GM12801 (cell line): ENCODE measurements at regions not wholly inside any gene's neighbourhood (a gene's known extent, or its start where the extent isn't known, plus 50 kb on each side); places are given as distances from the start of the nearest gene placed in this dataset.

Source experiments
- TF ChIP-seq, protein P1 (sequence below): IDR thresholded peaks from one replicate; pipeline ENCODE4 v1.5.1; 2011; ENCODE audit warnings: control low read depth; ENCODE audit not compliant: insufficient read length; ENCODE audit errors: extremely low read depth

DNA sequence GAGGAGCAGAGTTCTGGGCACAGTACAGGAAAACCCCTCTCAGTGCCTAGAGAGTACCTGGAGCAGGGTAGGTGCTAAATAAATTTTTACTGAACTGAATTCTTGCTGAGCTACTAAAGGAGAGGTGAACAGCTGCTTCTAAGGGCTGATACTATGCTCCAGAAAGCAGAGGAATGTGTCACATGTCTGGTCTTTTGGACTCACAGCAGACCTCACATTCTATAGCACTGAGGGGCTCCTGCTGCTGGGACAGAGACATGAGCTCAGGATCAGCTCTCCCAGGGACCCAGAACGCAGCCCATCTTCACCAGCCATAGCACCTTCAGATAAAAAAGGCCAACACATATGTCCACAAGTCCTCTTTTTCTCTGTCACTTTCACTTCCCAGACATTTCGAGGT, 133.0 kb upstream of the KLF14 start:
- TF ChIP-seq, protein P1, sequence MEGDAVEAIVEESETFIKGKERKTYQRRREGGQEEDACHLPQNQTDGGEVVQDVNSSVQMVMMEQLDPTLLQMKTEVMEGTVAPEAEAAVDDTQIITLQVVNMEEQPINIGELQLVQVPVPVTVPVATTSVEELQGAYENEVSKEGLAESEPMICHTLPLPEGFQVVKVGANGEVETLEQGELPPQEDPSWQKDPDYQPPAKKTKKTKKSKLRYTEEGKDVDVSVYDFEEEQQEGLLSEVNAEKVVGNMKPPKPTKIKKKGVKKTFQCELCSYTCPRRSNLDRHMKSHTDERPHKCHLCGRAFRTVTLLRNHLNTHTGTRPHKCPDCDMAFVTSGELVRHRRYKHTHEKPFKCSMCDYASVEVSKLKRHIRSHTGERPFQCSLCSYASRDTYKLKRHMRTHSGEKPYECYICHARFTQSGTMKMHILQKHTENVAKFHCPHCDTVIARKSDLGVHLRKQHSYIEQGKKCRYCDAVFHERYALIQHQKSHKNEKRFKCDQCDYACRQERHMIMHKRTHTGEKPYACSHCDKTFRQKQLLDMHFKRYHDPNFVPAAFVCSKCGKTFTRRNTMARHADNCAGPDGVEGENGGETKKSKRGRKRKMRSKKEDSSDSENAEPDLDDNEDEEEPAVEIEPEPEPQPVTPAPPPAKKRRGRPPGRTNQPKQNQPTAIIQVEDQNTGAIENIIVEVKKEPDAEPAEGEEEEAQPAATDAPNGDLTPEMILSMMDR = no peak

DNA sequence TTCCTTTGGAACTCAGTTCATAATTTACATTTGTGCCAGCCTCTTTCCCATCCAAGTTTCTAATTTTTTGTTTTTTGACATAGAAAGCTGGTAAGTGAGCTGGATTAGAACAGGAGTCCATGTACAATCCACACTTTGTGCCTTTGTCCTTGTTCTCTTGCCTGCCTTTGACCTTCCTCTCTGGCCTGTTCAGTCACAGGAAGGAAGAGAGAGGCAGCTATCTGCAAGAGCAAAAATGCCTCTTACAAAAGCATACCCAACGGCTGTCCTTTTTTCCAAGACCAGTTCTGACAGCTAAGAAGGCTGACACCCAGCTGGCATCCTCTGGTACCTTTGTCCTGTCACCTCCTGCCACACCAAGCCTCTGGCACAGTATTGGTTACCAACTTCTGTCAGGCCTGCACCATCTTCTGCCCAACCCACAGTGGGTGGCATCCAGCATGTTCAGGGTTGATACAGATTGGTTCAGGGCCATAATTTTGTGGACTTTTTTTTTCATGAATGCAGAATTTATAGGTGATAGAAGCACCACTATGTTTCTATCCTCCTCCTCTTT, 133.7 kb upstream of the KLF14 start:
- TF ChIP-seq, protein P1 = no peak

GRCh38 chr7:130868139-130868538, 134.1 kb upstream of the KLF14 start:
- TF ChIP-seq, protein P1 = no peak

GRCh38 chr7:130869918-130870317, 135.9 kb upstream of the KLF14 start:
- TF ChIP-seq, protein P1 = no peak

GRCh38 chr7:130872341-130872740, 138.3 kb upstream of the KLF14 start:
- TF ChIP-seq, protein P1 = no peak

GRCh38 chr7:130872756-130873448, 138.9 kb upstream of the KLF14 start:
- TF ChIP-seq, protein P1 = no peak

GRCh38 chr7:130874071-130874915, 140.3 kb upstream of the KLF14 start:
- TF ChIP-seq, protein P1 = no peak
